HG03460 (cell line): ENCODE measurements at regions not wholly inside any gene's neighbourhood (a gene's known extent, or its start where the extent isn't known, plus 50 kb on each side); places are given as distances from the start of the nearest gene placed in this dataset.
"Not testable (repeated sequence)": the region's sequence is repeated elsewhere in the genome, so short reads cannot be mapped to it uniquely, and the experiment has no call there.

Source experiments
- ATAC-seq: cut with Tn5 transposase; IDR thresholded peaks from one replicate; pipeline ENCODE4 v1.9.1; 2021; ENCODE audit not compliant: unreplicated experiment

- ATAC-seq = no peak
Observed at GRCh38 chr6:131424475-131424874, 148.6 kb upstream of the ARG1 start.

DNA sequence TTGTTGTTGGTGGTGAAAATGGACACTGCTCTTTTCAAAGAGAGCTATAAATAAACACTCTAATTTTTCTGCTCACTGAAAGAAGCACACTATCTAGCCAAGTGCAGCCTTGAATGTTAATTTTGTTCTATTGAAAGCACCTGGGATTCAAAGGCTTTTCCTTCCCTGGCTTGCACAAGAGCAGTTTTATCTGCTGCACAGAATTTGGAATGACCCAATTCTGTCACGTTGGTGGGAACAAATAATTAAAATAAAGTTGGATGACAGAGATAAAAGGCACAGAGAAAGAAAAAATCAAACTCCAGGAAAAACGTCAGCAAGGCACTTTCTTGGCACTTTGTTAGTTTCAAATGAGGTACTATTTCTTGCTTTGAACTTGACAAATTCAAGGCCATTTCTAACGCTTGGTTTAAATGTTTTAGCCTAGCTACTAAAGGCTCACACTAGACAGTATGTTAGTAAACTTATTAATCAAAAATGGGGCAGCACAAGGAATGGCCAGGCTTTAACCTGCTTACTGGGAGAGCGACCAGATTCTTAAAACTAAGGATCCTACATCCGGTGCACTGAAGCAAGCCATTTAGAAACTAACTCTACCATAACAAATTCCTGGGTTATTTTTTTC lies 145.5 kb upstream of the ARG1 start:
- ATAC-seq = no peak

GRCh38 chr6:131430531-131430930 lies 142.5 kb upstream of the ARG1 start:
- no peak for ATAC-seq

- no peak for ATAC-seq
Observed at GRCh38 chr6:131431718-131432117, 141.3 kb upstream of the ARG1 start.

DNA sequence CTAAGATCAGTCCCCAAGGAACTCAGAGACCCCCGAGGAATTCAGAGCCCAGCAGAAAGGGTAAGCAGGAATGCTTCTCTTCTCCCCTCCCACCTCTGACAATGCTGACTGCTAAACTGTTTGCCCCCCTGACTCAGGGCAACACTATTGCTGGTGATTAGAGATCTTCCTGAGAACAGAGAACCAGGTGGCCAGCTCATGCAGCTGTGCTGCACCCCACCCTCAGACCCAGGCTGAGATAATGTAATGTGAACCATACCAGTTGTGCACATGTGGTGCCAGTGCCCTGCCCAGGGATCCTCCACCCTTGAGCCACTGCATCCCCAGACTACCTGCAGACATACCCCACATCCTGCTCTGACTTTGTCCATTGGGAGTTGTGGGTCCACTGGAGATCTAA lies 139.1 kb upstream of the ARG1 start:
- ATAC-seq = no peak

GRCh38 chr6:131436358-131436757 lies 136.7 kb upstream of the ARG1 start:
- ATAC-seq = no peak

DNA sequence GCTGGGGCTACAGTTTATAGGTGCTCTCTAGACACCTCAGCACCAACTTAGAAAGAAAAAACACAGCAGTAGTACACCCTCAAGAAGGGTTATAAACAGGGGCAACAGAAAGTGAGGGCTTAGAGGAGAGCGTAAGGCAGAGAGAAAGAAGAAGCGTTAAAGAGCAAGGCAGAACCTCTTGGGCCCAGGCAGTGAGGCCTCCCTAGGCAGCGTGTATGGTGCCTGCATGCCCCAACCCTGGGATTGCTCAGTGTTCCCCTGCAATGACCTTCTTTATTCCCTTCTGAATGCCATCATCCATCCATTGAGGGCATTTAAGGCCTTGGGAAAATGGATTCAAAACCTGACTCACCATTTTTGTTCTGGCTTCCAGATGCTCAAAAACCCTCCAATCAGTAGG lies 130.0 kb upstream of the ARG1 start:
- no peak for ATAC-seq

DNA sequence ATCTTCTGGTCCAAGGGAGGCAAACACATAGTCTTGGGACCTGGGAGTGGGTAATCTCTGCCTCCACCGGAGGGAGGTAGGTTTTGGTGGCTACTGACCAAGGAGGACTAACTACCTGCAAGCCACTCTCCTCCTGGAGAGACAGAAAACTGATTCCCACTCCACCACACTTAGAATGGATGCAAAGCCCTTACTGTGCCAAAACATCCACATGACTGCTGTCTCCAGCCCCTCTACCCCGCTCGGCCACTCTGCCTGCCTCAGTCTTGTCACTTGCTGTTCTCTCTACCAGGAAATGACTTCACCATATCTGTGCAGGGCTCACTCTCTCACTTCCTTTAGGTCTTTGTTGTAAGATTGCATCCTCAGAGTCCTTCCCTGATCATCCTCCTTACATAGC lies 129.5 kb upstream of the ARG1 start:
- ATAC-seq = no peak

GRCh38 chr6:131445356-131445755 lies 127.7 kb upstream of the ARG1 start:
- not testable (repeated sequence) for ATAC-seq

DNA sequence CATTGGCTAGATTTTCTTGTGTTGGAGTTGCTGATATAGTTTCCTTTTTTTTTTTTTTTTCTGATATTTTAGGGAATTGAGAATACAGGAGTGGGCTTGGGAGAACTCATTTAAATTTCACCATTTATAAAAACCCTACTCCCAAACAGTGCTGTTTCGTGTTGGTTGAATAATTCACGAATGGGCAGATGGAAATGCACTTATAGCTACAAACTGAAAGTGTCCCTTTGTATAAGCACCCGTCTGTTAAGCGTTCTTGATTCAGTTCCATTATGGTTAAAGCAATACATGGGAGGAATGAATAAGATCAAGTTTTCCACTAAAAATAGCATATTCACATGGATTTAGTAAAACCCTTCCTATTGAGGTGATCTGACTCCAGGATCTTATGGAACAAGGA lies 122.2 kb upstream of the ARG1 start:
- no peak for ATAC-seq

DNA sequence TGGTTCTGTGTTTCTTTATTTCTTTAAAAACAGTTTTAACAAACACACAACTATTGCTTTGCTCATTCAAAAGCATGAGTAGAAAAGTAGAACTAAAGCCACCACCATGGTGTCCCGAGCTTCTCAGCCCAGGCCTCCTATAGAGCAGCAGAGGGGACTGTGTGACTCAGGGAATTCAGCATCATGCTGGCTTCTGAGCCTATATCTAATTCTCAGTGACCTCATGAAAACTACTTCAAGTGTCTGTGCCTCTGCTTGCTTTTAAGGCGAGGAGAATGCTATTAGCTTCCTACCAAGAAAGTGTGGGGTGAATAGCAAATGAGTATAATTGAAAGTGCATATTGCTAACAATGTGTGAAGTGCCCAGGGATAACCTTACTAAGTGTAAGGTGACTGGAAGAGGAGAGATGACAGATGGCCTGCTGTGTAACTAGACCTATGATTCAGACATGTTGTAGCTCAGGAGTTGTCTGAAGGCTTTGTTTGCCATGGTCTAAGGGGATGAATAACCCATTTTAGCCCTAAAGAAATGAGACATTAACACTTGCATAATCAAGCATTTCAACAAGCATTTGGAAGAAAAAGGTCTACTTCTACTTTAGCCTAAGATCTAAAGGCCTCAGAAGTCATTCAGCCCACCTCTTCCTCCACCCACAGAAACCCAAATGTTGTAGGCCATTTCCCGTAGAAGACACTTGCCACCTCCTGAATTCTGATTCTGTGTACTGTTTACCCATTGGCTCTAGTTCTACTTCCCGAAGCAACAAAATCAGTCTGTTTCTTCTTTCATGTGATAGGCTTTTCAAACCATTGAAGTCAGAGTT lies 121.5 kb upstream of the ARG1 start:
- ATAC-seq = no peak

DNA sequence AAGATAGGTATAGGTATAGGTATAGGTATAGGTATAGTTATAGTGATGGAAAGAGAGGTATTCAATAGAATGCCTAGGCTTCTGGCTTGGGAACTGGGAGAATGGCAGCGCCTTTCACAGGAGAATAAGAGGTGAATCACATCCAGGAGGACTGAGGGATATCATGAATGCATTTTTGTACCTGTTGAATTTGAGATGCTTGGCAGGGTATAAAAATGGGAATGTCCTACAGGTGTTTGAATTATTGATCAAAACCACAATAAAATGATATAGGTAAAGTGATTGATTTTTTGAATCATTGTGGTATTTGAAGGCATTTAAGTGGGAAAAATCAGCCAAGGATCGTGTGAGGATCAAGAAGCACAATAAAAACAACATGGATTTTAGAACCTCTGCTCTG lies 119.2 kb upstream of the ARG1 start:
- ATAC-seq = no peak

GRCh38 chr6:131456565-131456964 lies 116.5 kb upstream of the ARG1 start:
- no peak for ATAC-seq

DNA sequence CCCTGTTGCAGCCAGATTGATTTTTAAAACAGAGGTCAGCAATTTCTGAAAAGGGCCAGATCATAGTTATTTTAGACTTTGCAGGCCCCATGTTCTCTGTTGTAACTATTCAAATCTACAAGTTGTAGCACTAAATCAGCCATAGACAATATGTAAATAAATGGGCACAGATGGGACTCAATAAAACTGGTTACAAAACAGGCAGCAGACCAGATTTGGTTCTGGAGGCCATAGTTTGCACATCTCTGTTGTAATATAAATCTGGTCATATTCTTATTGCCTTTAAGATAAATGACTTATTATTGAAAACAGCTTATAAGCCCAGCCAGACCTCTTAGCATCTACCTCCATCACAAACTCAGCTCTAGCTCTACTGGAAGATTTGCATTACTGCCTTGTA lies 114.0 kb upstream of the ARG1 start:
- no peak for ATAC-seq

DNA sequence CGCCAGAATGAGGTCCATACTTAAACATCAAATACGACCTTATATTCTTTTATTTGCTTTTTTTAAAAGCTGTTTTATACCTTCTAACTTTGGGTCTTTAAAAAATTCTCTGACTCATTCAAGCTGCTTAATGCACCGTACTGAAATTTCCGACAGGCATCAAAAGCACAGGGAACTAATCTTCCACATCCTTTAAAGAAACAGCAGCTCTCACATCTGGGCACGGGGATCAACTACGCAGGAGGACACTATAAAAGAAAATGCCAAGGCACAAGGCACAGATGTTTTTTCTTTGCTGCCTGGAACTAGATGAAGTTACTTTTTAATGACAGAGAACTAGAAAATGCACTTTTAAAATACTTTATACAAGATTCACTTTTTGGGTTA lies 112.4 kb upstream of the ARG1 start:
- no peak for ATAC-seq

DNA sequence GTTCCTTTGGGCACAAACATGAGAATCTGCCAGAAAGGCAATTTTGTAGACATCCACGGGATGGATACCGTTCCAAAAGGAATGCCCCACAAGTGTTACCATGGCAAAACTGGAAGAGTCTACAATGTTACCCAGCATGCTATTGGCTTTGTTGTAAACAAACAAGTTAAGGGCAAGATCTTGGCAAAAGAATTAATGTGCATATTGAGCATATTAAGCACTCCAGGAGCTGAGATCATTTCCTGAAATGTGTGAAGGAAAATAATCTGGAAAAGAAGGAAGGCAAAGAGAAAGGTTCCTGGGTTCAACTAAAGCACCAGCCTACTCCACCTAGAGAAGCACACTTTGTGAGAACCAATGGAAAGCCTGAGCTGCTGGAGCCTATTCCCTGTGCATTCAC lies 103.9 kb upstream of the ARG1 start:
- ATAC-seq = no peak

- ATAC-seq = no peak
Observed at GRCh38 chr6:131470534-131470933, 102.5 kb upstream of the ARG1 start.

DNA sequence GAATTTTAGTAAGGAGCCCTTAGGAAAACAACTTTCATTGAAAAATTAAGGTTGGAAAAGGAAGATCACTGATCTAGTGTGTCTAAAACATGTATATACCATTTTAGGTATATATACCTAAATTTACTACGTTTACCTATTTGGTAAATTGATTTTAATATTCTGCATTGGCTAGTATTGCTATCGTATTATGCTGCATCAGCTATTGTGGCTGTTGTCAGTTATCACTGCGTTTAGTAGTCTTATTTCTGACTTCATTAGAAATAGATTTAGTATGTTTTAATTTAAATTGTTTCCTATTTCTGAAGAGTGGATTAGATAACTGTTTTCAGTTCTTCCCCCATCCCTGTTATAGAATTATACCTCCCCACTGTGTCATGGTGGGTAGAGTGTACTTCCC lies 101.7 kb upstream of the ARG1 start:
- no peak for ATAC-seq

GRCh38 chr6:131473303-131473702 lies 99.7 kb upstream of the ARG1 start:
- ATAC-seq = not testable (repeated sequence)

DNA sequence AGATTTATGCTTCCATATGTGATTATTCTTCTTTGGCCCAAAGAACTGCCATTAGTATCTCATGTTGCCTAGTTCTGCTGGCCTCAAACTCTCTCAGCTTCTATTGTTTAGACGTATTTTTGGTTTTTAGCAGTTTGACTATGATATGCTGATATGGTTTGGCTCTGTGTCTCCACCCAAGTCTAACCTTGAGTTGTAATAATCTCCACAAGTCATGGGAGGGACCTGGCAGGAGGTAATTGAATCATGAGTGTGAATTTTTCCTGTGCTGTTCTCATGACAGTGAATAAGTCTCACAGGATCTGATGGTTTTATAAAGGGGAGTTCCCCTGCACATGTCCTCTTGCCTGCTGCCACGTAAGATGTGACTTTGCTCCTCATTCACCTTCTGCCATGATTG lies 96.7 kb upstream of the ARG1 start:
- ATAC-seq = no peak

GRCh38 chr6:131478740-131479211 lies 94.2 kb upstream of the ARG1 start:
- not testable (repeated sequence) for ATAC-seq

- no peak for ATAC-seq
Observed at GRCh38 chr6:131486608-131487007, 86.4 kb upstream of the ARG1 start.

DNA sequence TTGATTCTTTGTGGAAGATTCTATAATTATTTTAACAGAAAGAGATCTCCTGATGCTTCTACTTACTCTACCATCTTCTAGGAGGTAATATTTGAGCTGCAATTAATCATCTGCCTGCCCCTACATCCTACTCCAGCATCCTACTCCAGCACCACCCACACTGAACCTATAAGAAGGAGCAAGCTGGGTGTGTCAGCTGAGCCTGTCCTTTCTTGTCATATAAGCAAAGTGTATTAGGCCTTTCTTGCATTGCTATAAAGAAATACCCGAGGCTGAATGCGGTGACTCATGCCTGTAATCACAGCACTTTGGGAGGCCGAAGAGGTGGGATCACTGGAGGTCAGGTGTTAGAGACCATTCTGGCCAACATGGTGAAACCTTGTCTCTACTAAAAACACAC lies 84.2 kb upstream of the ARG1 start:
- no peak for ATAC-seq
